GM18868 (cell line): ENCODE measurements at regions not wholly inside any gene's neighbourhood (a gene's known extent, or its start where the extent isn't known, plus 50 kb on each side); places are given as distances from the start of the nearest gene placed in this dataset.
"Not testable (repeated sequence)": the region's sequence is repeated elsewhere in the genome, so short reads cannot be mapped to it uniquely, and the experiment has no call there.

Experiments used
- ATAC-seq: cut with Tn5 transposase; IDR thresholded peaks from one replicate; pipeline ENCODE4 v1.9.1; 2021; ENCODE audit warnings: mild to moderate bottlenecking, moderate library complexity; ENCODE audit not compliant: unreplicated experiment

- no peak for ATAC-seq
Observed at GRCh38 chr6:144429753-144430152, 144.6 kb downstream of the UTRN start.

- ATAC-seq, result not testable (repeated sequence)
Observed at GRCh38 chr6:144433446-144433845, 148.3 kb downstream of the UTRN start.

GRCh38 chr6:144434308-144434990 is 149.3 kb downstream of the UTRN start:
- no peak for ATAC-seq

DNA sequence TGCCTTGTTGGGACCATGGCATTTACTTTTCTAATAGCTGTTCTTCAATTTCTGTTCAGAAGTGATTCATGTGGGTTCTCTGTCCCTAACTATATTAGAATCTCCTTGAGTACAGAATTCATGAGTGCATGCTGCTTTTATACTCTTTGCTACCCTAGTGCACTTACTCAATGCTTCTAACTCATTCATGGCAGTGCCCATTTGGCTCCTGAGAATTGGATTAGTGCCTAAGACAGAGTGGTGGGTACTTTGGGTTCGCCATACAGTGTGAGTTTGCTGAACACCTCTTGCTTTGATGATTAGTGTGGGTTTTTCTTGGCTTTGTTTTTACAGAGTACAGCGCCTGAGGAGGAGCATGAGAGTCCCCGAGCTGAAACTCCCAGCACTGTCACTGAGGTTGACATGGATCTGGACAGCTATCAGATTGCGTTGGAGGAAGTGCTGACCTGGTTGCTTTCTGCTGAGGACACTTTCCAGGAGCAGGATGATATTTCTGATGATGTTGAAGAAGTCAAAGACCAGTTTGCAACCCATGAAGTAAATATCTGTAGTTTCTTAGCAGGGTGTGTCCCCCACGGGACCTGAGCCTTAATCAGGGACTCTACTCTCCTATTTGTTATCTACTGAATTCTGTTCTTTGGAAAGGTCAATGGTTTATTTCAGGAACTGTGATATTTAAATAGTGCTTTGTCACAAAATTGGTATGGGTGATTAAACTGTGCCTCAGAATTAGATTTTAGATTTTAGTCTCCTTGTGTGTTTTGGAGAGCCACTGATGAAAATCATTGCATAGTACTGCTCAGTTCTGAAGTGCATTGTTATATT is 150.7 kb downstream of the UTRN start:
- no peak for ATAC-seq

DNA sequence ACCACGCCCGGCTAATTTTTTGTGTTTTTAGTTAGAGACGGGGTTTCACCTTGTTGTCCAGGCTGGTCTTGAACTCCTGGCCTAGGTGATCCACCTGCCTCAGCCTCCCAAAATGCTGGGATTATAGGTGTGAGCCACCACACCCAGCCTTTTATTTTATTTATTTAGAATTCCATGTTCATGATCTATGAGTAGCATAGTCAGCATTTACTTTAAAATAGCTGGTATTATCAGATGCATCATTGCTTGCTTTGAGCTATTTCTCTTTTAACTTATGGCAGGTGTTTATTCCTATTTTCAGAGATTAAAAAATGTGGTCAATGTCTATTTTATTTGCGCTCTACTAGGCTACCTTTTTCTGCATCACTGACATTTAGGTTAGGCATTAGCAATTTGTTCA is 152.0 kb downstream of the UTRN start:
- ATAC-seq, result no peak

GRCh38 chr6:144438103-144438502 is 153.0 kb downstream of the UTRN start:
- ATAC-seq, result no peak

GRCh38 chr6:144439016-144439415 is 153.9 kb downstream of the UTRN start:
- ATAC-seq, result no peak

DNA sequence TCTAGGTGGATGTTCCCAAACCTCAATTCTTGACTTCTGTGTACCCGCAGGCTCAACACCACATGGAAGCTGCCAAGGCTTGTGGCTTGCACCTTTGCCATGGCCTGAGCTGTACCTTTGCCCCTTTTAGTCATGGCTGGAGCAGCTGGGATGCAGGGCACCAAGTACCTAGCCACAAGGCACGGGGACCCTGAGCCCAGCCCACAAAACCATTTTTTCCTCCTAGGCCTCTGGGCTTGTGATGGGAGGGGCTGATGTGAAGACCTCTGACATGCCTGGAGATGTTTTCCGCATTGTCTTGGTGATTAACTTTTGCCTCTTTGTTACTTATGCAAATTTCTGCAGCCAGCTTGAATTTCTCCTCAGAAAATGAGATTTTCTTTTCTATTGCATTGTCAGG is 156.7 kb downstream of the UTRN start:
- not testable (repeated sequence) for ATAC-seq

GRCh38 chr6:144443157-144443556 is 158.0 kb downstream of the UTRN start:
- no peak for ATAC-seq

DNA sequence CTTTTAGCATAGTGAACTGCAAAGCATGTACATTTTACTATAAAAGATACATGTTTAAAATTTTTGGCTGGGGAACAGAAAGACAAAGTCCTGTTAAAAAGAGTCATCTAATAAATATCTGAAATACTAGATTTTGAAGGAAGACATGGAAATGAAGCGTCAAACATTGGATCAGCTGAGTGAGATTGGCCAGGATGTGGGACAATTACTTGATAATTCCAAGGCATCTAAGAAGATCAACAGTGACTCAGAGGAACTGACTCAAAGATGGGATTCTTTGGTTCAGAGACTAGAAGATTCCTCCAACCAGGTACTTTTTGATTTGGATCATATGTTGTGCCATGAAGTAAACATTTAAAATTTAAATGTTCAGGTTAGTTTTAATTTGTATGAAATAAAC is 162.3 kb downstream of the UTRN start:
- no peak for ATAC-seq

DNA sequence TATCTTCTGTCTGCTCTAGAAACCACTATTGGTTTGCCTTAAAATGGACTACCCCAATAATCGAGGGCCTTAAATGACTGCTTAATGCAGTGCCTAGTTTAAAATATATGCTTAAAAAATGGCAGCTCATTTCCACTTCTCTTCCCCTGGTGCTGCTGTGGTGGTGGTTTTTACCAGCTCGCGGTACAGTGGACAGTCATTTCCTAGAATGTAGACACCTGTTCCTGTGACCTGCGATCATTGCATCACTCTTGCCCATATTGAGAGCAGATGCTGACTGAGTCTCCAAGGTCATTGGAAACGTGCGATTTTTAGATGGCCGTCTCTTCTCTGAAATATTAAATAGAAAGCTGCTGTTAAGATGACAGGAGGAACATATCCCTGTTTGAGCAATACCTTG is 164.1 kb downstream of the UTRN start:
- no peak for ATAC-seq

GRCh38 chr6:144449911-144450597 is 164.9 kb downstream of the UTRN start:
- no peak for ATAC-seq

GRCh38 chr6:144460327-144461095 is 175.4 kb downstream of the UTRN start:
- ATAC-seq, result peak; percentile 95

- no peak for ATAC-seq
Observed at GRCh38 chr6:144462058-144462457, 176.9 kb downstream of the UTRN start.

- ATAC-seq, result no peak
Observed at GRCh38 chr6:144466716-144467115, 181.6 kb downstream of the UTRN start.

DNA sequence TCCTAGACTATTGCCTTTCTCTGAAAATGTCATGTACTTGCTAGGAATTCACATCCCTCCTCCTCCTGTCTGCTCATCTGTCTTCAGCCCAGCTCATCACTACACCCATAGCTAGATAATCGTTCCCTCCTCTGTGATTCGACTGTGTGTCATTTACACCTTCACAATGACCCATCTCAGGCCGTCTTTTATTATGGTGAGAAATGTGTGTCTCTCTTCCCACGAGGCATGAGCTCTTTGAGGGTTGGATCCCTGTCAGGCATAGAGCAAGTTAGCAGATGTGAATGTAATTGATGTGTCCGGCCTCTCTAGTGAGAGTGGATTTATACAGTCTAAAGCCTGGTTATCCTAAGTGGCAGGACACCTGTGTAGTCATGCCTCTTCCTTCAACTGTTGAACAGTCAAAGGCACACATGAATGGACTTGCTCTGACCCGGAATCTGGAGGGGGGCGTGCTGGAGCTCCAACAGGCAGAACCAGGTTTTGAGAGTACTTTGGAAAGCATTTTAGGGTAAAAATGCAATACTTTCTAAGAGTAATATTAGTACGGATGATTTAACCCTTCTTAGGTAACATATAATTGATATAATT is 182.1 kb downstream of the UTRN start:
- ATAC-seq, result no peak

- ATAC-seq, result no peak
Observed at GRCh38 chr6:144467921-144468320, 182.8 kb downstream of the UTRN start.

- no peak for ATAC-seq
Observed at GRCh38 chr6:144468709-144469108, 183.6 kb downstream of the UTRN start.

- ATAC-seq, result peak; percentile 90
Observed at GRCh38 chr6:144469144-144469575, 184.0 kb downstream of the UTRN start.

DNA sequence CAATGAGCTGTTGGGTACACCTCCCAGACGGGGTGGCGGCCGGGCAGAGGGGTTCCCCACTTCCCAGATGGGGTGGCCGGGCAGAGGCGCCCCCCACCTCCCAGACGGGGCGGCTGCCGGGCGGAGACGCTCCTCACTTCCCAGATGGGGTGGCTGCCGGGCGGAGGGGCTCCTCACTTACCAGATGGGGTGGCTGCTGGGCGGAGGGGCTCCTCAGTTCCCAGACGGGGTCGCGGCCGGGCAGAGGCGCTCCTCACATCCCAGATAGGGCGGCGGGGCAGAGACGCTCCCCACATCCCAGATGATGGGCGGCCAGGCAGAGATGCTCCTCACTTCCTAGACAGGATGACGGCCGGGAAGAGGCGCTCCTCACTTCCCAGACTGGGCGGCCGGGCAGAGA is 185.1 kb downstream of the UTRN start:
- not testable (repeated sequence) for ATAC-seq

GRCh38 chr6:144471986-144472385 is 186.9 kb downstream of the UTRN start:
- no peak for ATAC-seq
